Keratinocyte (primary cell): ENCODE measurements at regions not wholly inside any gene's neighbourhood (a gene's known extent, or its start where the extent isn't known, plus 50 kb on each side); places are given as distances from the start of the nearest gene placed in this dataset.

ENCODE experiments used
- CTCF ChIP-seq, 3 experiments: IDR thresholded peaks in 1 of 3; conservative IDR thresholded peaks in 1 of 3; optimal IDR thresholded peaks in 1 of 3; 2 replicates in 2 of 3; 3 replicates in 1 of 3; pipeline versions ENCODE3 to v1.5.1; 2011; ENCODE audit warnings: low read length in 3 of 3, mild to moderate bottlenecking in 3 of 3, moderate library complexity in 2 of 3, control low read depth in 1 of 3, inconsistent platforms in 1 of 3; ENCODE audit not compliant: insufficient read depth in 2 of 3; ENCODE audit errors: extremely low read depth in 1 of 3
- EZH2 ChIP-seq: IDR thresholded peaks from one replicate; pipeline ENCODE4 v1.6.1; 2012; ENCODE audit warnings: inconsistent platforms, mild to moderate bottlenecking, low read length, moderate library complexity

GRCh38 chr4:125649452-125649851 lies 334.7 kb downstream of the FAT4 start:
- TF ChIP-seq EZH2 (no peak), CTCF (optimal IDR thresholded peaks at IDR 0.05 in 1 of 3, IDR thresholded peaks at IDR 0.05 in 1 of 3, conservative IDR thresholded peaks at IDR 0.05 in 1 of 3; ENCODE audit: extremely low read depth in 1 of 3, insufficient read depth in 2 of 3, low read length in 3 of 3) (no peak)
